SK-N-SH (cell line): ENCODE measurements at regions not wholly inside any gene's neighbourhood (a gene's known extent, or its start where the extent isn't known, plus 50 kb on each side); places are given as distances from the start of the nearest gene placed in this dataset.

Experiments used
- CTCF ChIA-PET: fragments of 300-600, 350-600 bp; formaldehyde crosslinking; extraction: SDS; loops from one replicate; lab custom pipeline; 2021; lab: Yijun Ruan, JAX
- POLR2A ChIA-PET: fragments of 350-600 bp; sonication (Branson Sonifier 250); formaldehyde crosslinking; extraction: SDS; loops from one replicate; lab custom pipeline; 2020; ENCODE audit warnings: antibody characterized with exemption, inconsistent platforms; lab: Yijun Ruan, JAX
- DNase-seq: peaks from one replicate; pipeline ENCODE4 v3.0.0; 2012
- H2AFZ ChIP-seq: fragments of 200-600 bp; sonication (generic); 2 replicates; pipeline ENCODE4 v1.8.1; 2016; ENCODE audit warnings: antibody characterized with exemption, mild to moderate bottlenecking, low read depth
- H3F3A ChIP-seq: fragments of 200-600 bp; sonication (generic); replicated peaks from 2 replicates; pipeline ENCODE3; 2016; ENCODE audit warnings: antibody characterized with exemption, mild to moderate bottlenecking; ENCODE audit not compliant: insufficient read depth
- H3K27ac ChIP-seq, 2 experiments: fragments of 200-500 bp in 1 of 2; fragments of 200-600 bp in 1 of 2; sonication (Bioruptor generic) in 1 of 2; sonication (generic), shearing (Covaris generic) in 1 of 2; 2 replicates each; pipeline versions ENCODE4 v1.5.1 to v1.6.1; 2014 to 2016; ENCODE audit warnings: low read depth in 2 of 2, inconsistent platforms in 1 of 2, low read length in 1 of 2, mild to moderate bottlenecking in 1 of 2, mixed read lengths in 1 of 2
- H3K27me3 ChIP-seq: fragments of 200-600 bp; sonication (generic), shearing (Covaris generic); 2 replicates; pipeline ENCODE4 v1.6.1; 2016; ENCODE audit warnings: mixed run types; ENCODE audit not compliant: insufficient read depth
- H3K36me3 ChIP-seq, 2 experiments: fragments of 200-500 bp in 1 of 2; fragments of 200-600 bp in 1 of 2; sonication (Bioruptor generic) in 1 of 2; sonication (generic) in 1 of 2; replicated peaks in 1 of 2; 2 replicates each; pipeline versions ENCODE3 to v1.5.1; 2014 to 2016; ENCODE audit warnings: low read length in 1 of 2, mild to moderate bottlenecking in 1 of 2; ENCODE audit not compliant: insufficient read depth in 2 of 2, control insufficient read depth in 1 of 2
- H3K4me1 ChIP-seq, 2 experiments: fragments of 200-500 bp in 1 of 2; fragments of 200-600 bp in 1 of 2; sonication (Bioruptor generic) in 1 of 2; sonication (generic), shearing (Covaris generic) in 1 of 2; 2 replicates each; pipeline versions ENCODE4 v1.5.1 to v1.6.1; 2014 to 2016; ENCODE audit warnings: low read depth in 1 of 2, low read length in 1 of 2, mixed run types in 1 of 2; ENCODE audit not compliant: insufficient read depth in 2 of 2, control insufficient read depth in 1 of 2
- H3K4me2 ChIP-seq: fragments of 200-600 bp; sonication (generic), shearing (Covaris generic); 2 replicates; pipeline ENCODE4 v1.6.1; 2017; ENCODE audit warnings: mixed run types
- H3K4me3 ChIP-seq, 2 experiments: fragments of 200-500 bp in 1 of 2; fragments of 200-600 bp in 1 of 2; sonication (Bioruptor generic) in 1 of 2; sonication (generic), shearing (Covaris generic) in 1 of 2; 2 replicates each; pipeline versions ENCODE4 v1.5.1 to v1.8.1; 2014 to 2016; ENCODE audit warnings: low read depth in 2 of 2, inconsistent platforms in 1 of 2, low read length in 1 of 2, mild to moderate bottlenecking in 1 of 2, mixed read lengths in 1 of 2, moderate library complexity in 1 of 2
- H3K79me2 ChIP-seq: fragments of 200-600 bp; sonication (generic); 2 replicates; pipeline ENCODE4 v1.8.1; 2017; ENCODE audit warnings: mild to moderate bottlenecking; ENCODE audit not compliant: insufficient read depth
- H3K9ac ChIP-seq: fragments of 200-600 bp; sonication (generic); 2 replicates; pipeline ENCODE4 v1.6.1; 2017; ENCODE audit warnings: mixed run types
- H3K9me2 ChIP-seq: fragments of 200-600 bp; sonication (generic); 2 replicates; pipeline ENCODE4 v1.6.1; 2017; ENCODE audit warnings: mixed run types
- H3K9me3 ChIP-seq: fragments of 200-600 bp; sonication (generic); 2 replicates; pipeline ENCODE4 v1.6.1; 2017; ENCODE audit warnings: mixed run types, mild to moderate bottlenecking, moderate library complexity
- H4K20me1 ChIP-seq: fragments of 200-600 bp; sonication (generic); 2 replicates; pipeline ENCODE4 v1.6.1; 2017; ENCODE audit warnings: mild to moderate bottlenecking, mixed run types; ENCODE audit not compliant: insufficient read depth
- CHD2 ChIP-seq: fragments of 150-350 bp; IDR thresholded peaks from 2 replicates; pipeline ENCODE4 v1.6.1; 2018; ENCODE audit warnings: low read length; ENCODE audit not compliant: partially characterized antibody
- EP300 ChIP-seq, 2 experiments: IDR thresholded peaks; 2 replicates each; pipeline versions ENCODE4 v1.4.0 to v1.6.1; 2012; ENCODE audit warnings: borderline replicate concordance in 1 of 2, low read depth in 1 of 2, low read length in 1 of 2
- EZH2phosphoT487 ChIP-seq: fragments of 200-600 bp; sonication (generic); IDR thresholded peaks from 2 replicates; pipeline ENCODE4 v1.6.1; 2017; ENCODE audit warnings: low read depth, mixed run types, mild to moderate bottlenecking, antibody characterized with exemption, moderate library complexity, borderline replicate concordance
- FOXJ3 ChIP-seq: sonication (generic); formaldehyde crosslinking; IDR thresholded peaks from 2 replicates; pipeline ENCODE4 v1.5.1; 2020; ENCODE audit warnings: mild to moderate bottlenecking, missing genetic modification reagents
- FOXM1 ChIP-seq: IDR thresholded peaks from 2 replicates; pipeline ENCODE4 v1.4.0; 2012; ENCODE audit warnings: low read depth, mild to moderate bottlenecking
- GABPA ChIP-seq: IDR thresholded peaks from 2 replicates; pipeline ENCODE4 v1.4.0; 2012; ENCODE audit warnings: low read depth, mild to moderate bottlenecking
- GATA2 ChIP-seq: sonication (generic); formaldehyde crosslinking; IDR thresholded peaks from 2 replicates; pipeline ENCODE4 v1.5.0; 2020; ENCODE audit warnings: mild to moderate bottlenecking, missing genetic modification reagents
- JUND ChIP-seq: IDR thresholded peaks from 2 replicates; pipeline ENCODE4 v1.4.0; 2012
- NRF1 ChIP-seq: IDR thresholded peaks from 2 replicates; pipeline ENCODE4 v1.6.1; 2012; ENCODE audit warnings: low read depth, mild to moderate bottlenecking, low read length
- RAD21 ChIP-seq: IDR thresholded peaks from 2 replicates; pipeline ENCODE4 v1.6.1; 2012; ENCODE audit warnings: mild to moderate bottlenecking, low read length
- RCOR1 ChIP-seq: fragments of 150-350 bp; IDR thresholded peaks from 2 replicates; pipeline ENCODE4 v1.6.1; 2017; ENCODE audit warnings: antibody characterized with exemption, low read length
- REST ChIP-seq: IDR thresholded peaks from 2 replicates; pipeline ENCODE4 v1.6.1; 2012; ENCODE audit warnings: mild to moderate bottlenecking, low read depth, low read length, moderate library complexity
- RXRA ChIP-seq: IDR thresholded peaks from 2 replicates; pipeline ENCODE4 v1.4.0; 2012; ENCODE audit warnings: low read depth, mild to moderate bottlenecking, borderline replicate concordance
- SIN3A ChIP-seq: IDR thresholded peaks from 2 replicates; pipeline ENCODE4 v1.6.1; 2012; ENCODE audit warnings: low read depth, mild to moderate bottlenecking, low read length, moderate library complexity, borderline replicate concordance
- SMC3 ChIP-seq: IDR thresholded peaks from 2 replicates; pipeline ENCODE4 v1.6.1; 2012; ENCODE audit warnings: low read depth, low read length, improper control_type of control experiment
- WGBS: methylation state at CpG from one replicate; pipeline ENCODE4 v1.1.6; 2017; ENCODE audit warnings: low lambda C conversion rate; 5-methylcytosine and 5-hydroxymethylcytosine counted together
- TF ChIP-seq, protein P1 (sequence below): IDR thresholded peaks from 2 replicates; pipeline ENCODE4; 2012
- TF ChIP-seq, protein P2 (sequence below): IDR thresholded peaks from 2 replicates; pipeline ENCODE4 v1.4.0; 2012; ENCODE audit warnings: low read depth, borderline replicate concordance

DNA sequence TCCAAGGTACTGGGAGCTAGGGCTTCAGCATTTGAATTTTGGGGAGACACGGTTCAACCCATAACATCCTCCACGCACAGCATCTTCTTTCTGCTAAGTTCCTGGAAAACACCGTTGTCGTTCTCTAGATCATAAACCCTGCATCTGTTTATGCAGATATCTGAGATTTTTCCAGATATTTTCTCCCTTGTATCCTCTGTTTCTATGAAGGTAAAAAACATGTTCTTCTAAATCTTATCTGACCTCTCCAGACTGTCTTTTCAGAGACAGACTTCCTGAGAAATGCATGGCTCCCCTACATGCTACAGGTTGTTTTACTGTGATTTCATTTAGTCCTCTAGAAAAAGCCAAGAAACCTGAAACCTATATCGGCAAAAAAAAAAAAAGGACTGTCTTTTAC lies 152.3 kb upstream of the KLF3 start:
- Histone ChIP-seq H3K9me3 (no peaks in the 10 kb centered on the region), H3K9me2 (no peaks in the 10 kb centered on the region), H3F3A (no peaks in the 10 kb centered on the region), H3K36me3 (no peaks in the 10 kb centered on the region), H3K4me2 (no peak overlapping the region), H2AFZ (no peak overlapping the region), H3K4me3 (no peak overlapping the region), H3K27ac (no peak overlapping the region), H4K20me1 (no peaks in the 10 kb centered on the region), H3K79me2 (no peaks in the 10 kb centered on the region), H3K4me1 (no peaks in the 10 kb centered on the region), H3K27me3 (no peaks in the 10 kb centered on the region; the same call in 1 of the 2 replicates), H3K9ac (no peak overlapping the region)
- no peak for DNase-seq
- 71% methylated on average over 5 of the region's 5 CpGs for WGBS
- TF ChIP-seq NRF1, result no peak
- TF ChIP-seq SMC3, result no peak
- TF ChIP-seq, protein P1, sequence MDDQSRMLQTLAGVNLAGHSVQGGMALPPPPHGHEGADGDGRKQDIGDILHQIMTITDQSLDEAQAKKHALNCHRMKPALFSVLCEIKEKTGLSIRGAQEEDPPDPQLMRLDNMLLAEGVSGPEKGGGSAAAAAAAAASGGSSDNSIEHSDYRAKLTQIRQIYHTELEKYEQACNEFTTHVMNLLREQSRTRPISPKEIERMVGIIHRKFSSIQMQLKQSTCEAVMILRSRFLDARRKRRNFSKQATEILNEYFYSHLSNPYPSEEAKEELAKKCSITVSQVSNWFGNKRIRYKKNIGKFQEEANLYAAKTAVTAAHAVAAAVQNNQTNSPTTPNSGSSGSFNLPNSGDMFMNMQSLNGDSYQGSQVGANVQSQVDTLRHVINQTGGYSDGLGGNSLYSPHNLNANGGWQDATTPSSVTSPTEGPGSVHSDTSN, result no peak
- no peak for TF ChIP-seq GABPA
- no peak for TF ChIP-seq EZH2phosphoT487
- TF ChIP-seq RXRA, result no peak
- no peak for TF ChIP-seq EP300 (IDR thresholded peaks at IDR 0.05; ENCODE audit: borderline replicate concordance in 1 of 2, low read depth in 1 of 2, low read length in 1 of 2)
- no peak for TF ChIP-seq SIN3A
- ChIA-PET CTCF (no interaction called here), POLR2A (no interaction called here)

GRCh38 chr4:38512840-38513239 lies 151.2 kb upstream of the KLF3 start:
- no peak overlapping the region for H3K9ac ChIP-seq
- no peaks in the 10 kb centered on the region for H3K36me3 ChIP-seq
- no peaks in the 10 kb centered on the region; the same call in 1 of the 2 replicates for H3K27me3 ChIP-seq
- no peak overlapping the region for H3K4me2 ChIP-seq
- H3K9me3 ChIP-seq, result no peaks in the 10 kb centered on the region
- H3K79me2 ChIP-seq, result no peaks in the 10 kb centered on the region
- no peaks in the 10 kb centered on the region for H3F3A ChIP-seq
- H3K4me1 ChIP-seq, result peaks cover 0 to 2% of the 10 kb centered on the region in 2 experiments; a peak in 1 of 4 replicates
- H3K4me3 ChIP-seq, result no peak overlapping the region
- WGBS, result 51% methylated on average over 4 of the region's 4 CpGs
- H2AFZ ChIP-seq, result no peak overlapping the region
- no peak overlapping the region for H3K27ac ChIP-seq
- POLR2A ChIA-PET, result no interaction called here
- H4K20me1 ChIP-seq, result no peaks in the 10 kb centered on the region
- CTCF ChIA-PET, result no interaction called here
- no peaks in the 10 kb centered on the region for H3K9me2 ChIP-seq
- TF ChIP-seq RAD21 (no peak), RCOR1 (no peak), FOXM1 (no peak), JUND (no peak), REST (no peak), GATA2 (CRISPR knock-in tag) (no peak), SMC3 (no peak), FOXJ3 (CRISPR knock-in tag) (no peak), CHD2 (no peak)
- TF ChIP-seq, protein P1, result no peak
- TF ChIP-seq, protein P2, sequence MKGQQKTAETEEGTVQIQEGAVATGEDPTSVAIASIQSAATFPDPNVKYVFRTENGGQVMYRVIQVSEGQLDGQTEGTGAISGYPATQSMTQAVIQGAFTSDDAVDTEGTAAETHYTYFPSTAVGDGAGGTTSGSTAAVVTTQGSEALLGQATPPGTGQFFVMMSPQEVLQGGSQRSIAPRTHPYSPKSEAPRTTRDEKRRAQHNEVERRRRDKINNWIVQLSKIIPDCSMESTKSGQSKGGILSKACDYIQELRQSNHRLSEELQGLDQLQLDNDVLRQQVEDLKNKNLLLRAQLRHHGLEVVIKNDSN, result no peak
- no peak for DNase-seq
